D341Med (cell line): ENCODE measurements at regions not wholly inside any gene's neighbourhood (a gene's known extent, or its start where the extent isn't known, plus 50 kb on each side); places are given as distances from the start of the nearest gene placed in this dataset.

Source experiments
- DNase-seq: peaks from one replicate; pipeline ENCODE4 v3.0.0; 2012; ENCODE audit warnings: low spot score

DNA sequence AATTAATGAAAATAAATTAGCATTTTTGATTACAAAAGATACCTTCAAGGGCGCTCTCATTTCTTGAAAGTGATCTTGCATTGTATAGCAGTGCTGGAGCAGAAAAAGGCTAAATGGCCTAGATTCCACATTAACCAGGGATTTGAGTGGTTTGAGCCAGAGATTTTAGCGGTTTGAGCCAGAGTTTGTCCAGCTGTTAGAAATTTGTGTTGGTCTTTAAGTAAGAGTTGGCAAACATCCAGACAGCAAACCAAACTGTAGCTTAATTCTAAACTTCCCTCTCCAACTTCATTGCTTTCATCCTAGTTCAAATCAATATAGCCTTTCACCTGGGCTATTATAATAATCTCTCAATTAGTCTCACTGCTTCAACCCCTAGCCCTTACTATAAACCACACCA is 351.7 kb downstream of the IGSF11 start:
- DNase-seq, result no peak

- DNase-seq, result no peak
These were observed 351.0 kb downstream of the IGSF11 start for GRCh38 chr3:118683636-118684035.

GRCh38 chr3:118688396-118688884 is 346.2 kb downstream of the IGSF11 start:
- DNase-seq, result no peak

DNA sequence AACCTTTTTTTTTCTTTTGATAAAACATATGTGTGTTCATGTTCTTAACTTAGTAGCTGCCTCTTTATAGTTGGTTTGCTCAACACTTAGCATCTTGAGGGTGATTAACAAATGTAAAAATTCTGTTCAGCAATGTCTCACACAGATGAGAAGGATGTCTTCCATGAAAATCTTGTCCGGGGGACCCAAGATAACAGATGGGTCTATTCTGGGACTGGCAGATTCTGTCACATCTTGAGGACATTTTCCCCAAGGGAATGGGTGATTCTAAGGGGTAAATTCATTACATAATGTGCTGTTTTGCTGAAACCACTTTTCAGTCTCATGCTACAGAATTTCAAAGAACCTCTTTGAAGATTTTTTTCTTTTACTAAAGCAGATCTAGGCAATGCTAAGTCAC is 342.2 kb downstream of the IGSF11 start:
- DNase-seq, result no peak

DNA sequence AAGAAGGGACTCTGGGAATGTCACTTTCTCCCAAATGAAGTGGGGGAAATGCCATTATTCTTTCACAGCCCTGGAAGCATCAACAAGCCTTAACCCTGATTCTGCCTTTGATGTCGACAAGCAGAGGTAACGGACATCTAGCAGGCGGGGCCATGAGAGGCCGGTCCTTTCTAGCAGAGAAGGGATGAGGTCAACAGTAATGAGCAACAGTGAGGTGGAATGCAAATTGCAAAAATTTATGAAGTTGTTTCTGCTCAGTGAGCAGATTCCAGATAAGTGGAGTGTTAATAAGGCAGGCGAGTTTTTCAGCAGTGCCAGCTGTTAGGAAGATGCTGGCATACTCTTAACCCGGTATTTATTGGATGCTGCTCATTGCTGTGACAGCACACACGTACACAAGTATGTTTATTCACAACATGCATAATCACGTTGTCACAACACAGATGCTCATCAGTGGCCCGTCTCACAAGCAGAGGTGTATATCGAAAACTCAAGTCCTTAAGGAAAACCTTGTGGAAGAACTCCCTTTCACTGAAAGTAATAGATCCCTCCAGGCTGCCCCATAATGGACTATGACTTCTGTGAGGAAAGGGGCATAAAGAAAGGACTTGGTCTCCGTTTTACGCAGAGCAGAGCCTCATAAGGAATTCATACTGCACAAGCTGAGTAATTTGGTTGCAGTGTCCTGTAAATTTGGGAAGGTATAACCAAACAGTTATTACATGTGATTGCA is 329.0 kb downstream of the IGSF11 start:
- DNase-seq, result no peak

DNA sequence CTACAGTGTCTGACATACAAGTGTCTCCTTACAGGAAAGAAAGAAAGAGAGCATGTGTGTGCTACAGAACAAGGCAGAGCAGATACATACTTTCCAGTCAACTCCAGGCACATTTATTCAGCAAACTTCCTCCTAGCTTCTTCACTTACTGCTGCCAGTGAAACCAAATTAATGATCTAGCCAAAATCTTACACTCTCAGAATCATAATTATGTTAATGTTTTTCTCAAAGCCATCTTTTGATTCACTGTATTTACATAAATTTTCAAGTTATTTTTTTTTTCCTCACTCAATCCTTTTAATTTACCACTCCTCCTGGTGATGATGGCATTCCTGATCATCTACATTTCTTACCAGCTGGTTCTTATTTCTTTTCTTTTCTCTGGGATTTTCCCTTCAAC is 326.7 kb downstream of the IGSF11 start:
- DNase-seq, result no peak

- no peak for DNase-seq
These were observed 324.1 kb downstream of the IGSF11 start for GRCh38 chr3:118710532-118710931.

GRCh38 chr3:118713502-118714207 is 321.0 kb downstream of the IGSF11 start:
- DNase-seq, result no peak

GRCh38 chr3:118714800-118715199 is 319.8 kb downstream of the IGSF11 start:
- no peak for DNase-seq

DNA sequence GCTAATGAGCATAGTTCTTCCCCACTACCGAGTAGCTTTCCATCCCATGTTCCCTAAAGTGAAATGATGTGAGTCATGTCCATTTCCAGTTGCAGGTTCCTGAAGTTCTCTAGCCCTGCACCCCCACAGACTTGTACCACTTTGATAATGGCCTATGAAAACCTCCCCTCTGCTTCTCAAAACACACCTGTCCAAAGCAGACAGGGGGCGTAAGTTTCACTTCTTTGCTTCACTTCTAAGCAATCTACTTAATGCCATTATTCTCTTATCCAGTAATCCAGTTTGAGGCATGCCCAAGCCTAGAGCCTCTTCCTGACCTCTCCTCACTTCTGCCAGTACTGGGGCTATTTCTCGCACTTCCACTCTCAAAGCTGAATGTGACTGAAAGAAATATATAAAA is 305.1 kb downstream of the IGSF11 start:
- no peak for DNase-seq

DNA sequence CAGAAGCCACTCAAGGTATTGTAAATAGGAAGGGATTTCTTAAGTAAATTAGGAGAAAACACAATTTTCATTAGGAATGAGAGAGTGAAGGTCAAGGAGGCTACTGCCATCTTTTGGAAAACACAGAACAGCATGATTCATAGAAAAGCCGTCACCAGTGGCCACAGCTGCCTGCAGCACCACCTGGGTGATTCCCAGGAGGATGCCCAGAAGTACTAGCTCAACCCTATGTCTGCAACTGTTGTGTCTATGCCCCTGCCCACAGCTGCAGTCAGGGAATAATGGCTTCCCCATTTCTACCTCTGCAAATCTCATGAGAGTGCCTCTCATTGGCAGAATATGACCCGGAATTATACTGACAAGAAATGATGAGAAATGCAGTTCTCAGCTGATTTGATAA is 300.0 kb downstream of the IGSF11 start:
- no peak for DNase-seq

- DNase-seq, result no peak
These were observed 298.5 kb downstream of the IGSF11 start for GRCh38 chr3:118736107-118736506.

- DNase-seq, result no peak
These were observed 293.8 kb downstream of the IGSF11 start for GRCh38 chr3:118740722-118741290.

DNA sequence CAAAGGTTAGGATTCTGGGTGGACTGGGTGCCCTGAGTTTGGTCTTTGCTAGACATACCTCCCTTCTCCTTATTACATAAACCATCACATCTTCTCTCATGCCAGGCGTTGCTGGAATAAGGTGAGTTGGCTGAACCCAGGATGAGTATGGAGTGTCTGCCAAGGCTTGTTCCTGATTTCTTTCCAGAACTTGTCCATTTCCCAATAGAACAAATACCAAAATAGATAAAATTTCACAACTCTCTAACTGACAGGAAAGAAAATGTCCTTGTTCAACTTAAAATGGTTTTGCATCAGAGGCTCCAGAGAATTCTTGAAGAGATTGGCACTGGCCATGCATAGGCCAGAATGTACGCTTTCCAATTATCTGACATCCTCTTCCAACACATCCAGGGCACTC is 291.9 kb downstream of the IGSF11 start:
- no peak for DNase-seq

DNA sequence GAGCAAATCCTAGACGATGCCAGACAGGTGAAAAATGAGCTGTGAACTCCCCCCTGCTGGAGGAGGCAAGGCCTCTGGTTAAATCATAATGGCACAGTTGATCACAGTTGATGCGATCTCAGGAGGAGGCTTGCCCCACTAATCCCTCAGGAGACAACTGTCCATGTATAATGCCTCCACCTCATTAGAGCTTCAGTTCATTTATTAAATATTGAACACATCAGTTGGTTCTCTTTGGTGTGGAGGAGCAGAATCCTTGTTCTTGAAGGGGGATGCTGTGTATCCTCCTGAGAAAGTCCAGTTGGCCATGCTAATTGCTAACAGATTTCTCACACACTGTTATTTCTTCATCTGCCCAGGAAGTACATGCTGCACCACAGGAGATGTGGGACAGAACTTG is 290.5 kb downstream of the IGSF11 start:
- DNase-seq, result no peak

DNA sequence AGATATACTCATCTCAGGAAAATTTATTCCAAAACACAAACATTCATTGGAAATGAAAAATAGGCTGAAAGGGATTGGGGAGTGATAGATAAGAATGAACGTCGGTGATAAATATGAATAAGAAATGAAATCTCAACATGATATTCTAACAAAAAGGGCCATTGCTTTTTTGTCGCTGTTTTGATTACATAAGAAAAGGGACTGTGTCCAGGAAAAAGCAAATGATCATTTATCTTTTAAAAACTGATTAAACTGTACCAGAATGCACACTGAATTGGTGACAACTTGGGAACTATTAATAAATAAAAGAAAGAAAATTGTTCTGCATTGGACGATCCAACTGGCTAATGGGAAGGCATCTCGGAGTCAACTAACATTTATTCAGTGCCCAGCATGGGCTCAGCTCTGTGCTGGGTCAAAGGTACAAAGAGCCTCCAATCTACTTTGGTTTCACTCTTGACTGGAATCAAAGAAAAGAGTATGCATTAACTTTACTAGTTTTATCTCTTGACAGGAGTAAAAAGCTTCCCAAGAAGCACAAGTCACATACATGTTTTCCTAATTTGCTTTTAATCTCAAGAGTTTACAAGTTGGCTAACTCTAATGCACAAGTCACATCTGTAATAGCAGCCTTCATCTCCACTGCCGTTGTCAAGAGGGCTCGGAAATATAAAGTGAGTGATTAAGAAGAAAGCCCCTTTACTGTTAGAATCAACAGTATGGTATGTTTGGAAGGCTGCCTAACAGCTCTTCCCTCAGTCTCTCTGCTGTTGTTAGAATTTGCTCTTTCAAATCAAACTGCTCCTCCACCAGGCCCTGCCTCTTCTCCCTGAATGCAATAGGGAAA is 280.0 kb downstream of the IGSF11 start:
- DNase-seq, result no peak

GRCh38 chr3:118755253-118755801 is 279.3 kb downstream of the IGSF11 start:
- no peak for DNase-seq

DNA sequence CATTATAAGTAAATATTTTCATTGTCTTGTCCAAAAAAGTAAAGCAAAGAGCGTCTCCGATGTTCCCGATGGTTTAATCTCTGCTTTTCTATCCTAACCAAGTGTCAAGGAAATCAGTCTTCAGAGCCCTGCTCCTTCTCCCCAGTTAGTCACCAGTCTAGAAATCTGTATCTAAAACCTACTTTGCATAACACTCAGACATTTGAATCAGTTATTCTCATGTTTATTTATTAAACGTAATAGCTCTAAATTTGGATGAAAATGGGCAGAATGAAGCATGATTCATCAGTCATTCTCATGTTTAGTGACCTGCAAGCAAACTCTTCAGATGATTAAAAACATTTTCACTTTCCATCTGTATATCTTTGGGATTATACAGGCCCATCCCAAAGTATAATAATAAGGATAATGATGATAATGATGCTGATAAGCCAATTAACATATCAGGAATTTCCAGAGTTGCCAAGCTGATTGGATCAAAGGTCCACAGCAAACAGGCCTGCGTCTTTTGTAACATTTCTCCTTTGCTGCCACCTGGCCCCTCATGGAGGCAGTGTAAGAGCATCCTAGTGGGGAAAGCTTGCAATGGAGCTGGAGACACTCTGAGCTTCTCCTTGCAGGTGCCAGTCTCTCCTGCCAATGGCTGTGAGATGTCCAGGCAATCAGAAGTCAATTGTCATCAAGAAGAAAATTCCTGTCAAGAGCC is 273.9 kb downstream of the IGSF11 start:
- DNase-seq, result peak; percentile 57

DNA sequence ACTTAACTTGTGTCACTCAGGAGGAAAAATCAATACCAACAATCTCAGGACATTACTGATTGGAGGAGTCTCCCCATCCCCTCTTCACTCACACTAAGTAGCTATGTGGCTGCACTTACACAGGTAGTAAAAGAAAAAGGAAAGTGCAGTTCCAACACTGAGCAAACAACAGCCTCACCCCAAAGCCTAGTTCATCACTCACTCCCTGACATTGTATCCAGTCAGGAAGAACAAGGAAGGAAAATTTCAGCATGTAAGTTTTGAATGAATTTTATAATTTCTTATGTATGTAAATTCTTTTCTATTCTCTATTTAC is 273.4 kb downstream of the IGSF11 start:
- no peak for DNase-seq

DNA sequence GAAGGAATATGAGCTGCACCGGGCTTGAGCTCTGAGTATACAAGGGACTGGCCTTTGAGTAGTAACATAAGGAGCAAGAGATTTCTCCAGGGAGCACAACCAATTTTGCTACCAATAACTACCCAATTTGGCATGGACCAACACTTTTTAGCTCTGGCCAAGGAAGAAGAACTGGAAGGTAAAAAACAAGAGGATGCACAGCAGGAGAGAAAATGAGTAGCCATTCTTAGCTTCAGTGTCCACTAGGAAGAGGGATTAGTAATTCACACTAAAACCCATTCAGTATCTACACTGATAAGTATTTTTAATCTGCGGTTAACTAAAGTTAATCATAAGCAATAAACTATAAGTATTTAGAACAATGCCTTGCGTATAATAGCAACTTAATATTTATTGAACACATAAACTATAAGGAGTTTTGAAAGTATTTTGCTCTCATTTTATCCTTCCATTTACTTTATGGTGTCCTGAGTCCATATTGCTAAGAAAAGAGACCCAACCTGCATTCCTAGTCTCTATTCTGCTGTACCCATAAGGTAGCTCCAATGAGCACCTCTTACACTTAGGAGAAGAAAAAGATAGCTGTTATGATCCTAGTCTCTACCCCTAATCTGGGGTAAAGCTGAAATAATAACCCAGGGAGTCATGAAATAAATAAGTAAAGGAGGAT is 268.9 kb downstream of the IGSF11 start:
- no peak for DNase-seq

DNA sequence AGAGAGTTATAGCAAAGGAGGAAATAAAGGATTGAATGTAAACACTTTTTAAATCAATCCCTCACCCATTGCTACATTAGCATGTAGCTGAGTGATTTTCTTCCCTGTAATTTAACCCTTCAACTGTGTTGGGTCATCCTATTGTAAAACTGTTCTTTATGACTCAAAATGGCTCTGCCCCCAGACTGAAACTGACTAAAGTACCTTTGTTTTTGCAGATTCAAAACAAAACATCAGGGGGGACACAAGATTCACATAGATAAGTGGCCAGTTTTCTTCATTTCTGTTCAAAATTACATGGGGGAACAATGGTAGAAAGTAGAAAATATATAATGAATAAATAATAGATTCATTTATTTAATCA is 268.4 kb downstream of the IGSF11 start:
- DNase-seq, result no peak
